HG02759 (cell line): ENCODE measurements at regions not wholly inside any gene's neighbourhood (a gene's known extent, or its start where the extent isn't known, plus 50 kb on each side); places are given as distances from the start of the nearest gene placed in this dataset.

ENCODE experiments used
- ATAC-seq: cut with Tn5 transposase; IDR thresholded peaks from one replicate; pipeline ENCODE4 v1.9.1; 2021; ENCODE audit warnings: mild to moderate bottlenecking, moderate library complexity; ENCODE audit not compliant: unreplicated experiment

GRCh38 chr4:187547316-187547715 is 448.3 kb upstream of the ZFP42 start:
- no peak for ATAC-seq

- ATAC-seq, result no peak
Observed at GRCh38 chr4:187550256-187550950, 445.2 kb upstream of the ZFP42 start.

GRCh38 chr4:187552781-187553180 is 442.8 kb upstream of the ZFP42 start:
- no peak for ATAC-seq

- ATAC-seq, result no peak
Observed at GRCh38 chr4:187555174-187555573, 440.4 kb upstream of the ZFP42 start.

DNA sequence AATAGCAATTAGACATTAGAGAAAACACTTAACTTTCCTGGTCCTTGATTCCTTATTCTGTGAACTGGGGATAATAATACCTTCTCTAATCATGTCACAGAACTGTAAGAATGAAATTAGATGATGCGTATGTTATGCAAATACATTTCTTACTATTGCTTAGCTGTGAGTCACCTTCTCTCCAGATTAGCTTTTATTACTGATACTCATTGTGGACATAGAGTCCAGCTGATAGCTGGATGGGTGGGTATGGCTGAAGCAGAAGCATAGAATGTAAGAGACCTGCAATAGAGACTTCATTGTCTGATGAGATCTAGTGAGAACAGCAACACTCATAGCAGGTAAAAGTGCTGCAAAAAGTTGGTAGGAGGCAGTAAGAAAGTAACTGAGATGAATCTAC is 437.2 kb upstream of the ZFP42 start:
- ATAC-seq, result no peak

GRCh38 chr4:187562345-187562744 is 433.2 kb upstream of the ZFP42 start:
- ATAC-seq, result no peak

- no peak for ATAC-seq
Observed at GRCh38 chr4:187565416-187565815, 430.2 kb upstream of the ZFP42 start.

GRCh38 chr4:187569871-187570270 is 425.7 kb upstream of the ZFP42 start:
- ATAC-seq, result no peak

- ATAC-seq, result no peak
Observed at GRCh38 chr4:187575706-187576105, 419.9 kb upstream of the ZFP42 start.

- no peak for ATAC-seq
Observed at GRCh38 chr4:187576751-187577150, 418.8 kb upstream of the ZFP42 start.

GRCh38 chr4:187577941-187578480 is 417.6 kb upstream of the ZFP42 start:
- no peak for ATAC-seq

GRCh38 chr4:187586892-187587291 is 408.7 kb upstream of the ZFP42 start:
- ATAC-seq, result no peak

DNA sequence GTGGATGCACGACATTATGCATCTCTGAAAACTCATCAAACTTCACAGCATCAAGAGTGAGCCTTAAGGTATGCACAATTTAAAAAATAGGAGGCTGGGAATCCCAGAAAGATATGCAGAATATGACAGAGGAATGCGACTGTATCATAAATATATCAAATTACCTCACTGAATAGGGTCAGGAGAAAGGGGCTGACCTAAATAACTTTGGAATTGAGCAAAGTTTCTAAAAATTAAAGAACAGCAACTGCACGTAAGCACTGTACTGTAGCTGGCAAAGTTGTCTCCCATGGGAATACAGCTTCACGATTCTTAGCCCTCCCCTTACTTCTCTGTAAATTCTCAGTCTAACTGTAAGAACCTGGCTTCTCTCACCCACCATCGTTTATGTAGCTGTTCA is 397.4 kb upstream of the ZFP42 start:
- no peak for ATAC-seq

DNA sequence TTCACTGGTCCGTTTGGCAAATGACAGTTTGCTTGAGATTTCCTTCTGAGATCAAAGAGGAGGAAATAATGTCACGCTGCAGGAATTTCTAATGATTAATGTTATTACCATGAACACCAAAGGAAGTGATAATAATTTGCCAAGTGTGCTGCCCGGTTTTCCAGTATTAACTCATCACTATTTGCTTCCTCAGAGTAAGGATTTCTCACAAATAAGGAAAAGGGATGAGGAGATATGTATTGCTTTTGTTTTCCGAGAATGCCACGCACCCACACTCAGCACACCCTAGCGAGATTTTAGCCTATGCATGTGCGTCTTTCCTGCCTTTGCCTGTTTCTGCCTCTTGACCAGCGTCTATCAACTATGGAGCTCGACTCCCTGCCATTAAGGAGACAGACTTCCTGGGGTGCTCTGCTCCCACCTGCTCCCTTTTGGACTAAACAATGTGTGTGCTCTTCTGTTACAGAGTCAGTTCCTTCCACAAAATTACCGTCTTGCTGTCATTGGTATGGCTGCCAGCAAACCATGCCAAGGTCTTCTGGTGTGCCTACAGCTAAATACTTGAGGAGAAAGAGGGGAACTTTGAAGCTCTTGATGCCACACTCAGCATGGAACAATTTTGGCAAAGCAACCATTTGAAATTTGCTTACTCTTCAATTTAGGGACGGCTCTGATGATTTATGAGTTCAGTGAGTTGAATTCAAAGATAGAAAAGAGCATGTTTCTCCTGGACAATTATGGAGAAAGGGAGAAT is 393.1 kb upstream of the ZFP42 start:
- no peak for ATAC-seq

- ATAC-seq, result no peak
Observed at GRCh38 chr4:187603093-187604025, 392.2 kb upstream of the ZFP42 start.

- ATAC-seq, result no peak
Observed at GRCh38 chr4:187604984-187605383, 390.6 kb upstream of the ZFP42 start.

DNA sequence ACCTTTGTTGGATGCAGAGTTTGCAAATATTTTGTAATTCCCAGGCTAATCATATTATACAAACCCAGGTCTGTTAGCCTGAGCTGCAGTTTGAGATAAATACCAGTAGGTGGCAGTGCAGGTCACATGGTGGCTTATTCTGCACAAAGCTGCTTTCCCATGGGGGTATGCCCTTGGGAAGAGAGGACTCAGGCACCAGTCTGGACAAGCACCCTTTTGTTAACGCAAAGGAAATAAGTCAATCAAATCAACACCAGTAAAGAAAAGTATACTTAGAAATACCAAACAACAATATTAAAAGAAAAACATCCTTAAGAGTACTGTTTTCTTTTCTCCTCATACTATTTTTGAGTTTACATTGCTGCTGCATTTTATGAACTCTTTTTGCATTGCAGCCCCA is 389.0 kb upstream of the ZFP42 start:
- peak; percentile 90 for ATAC-seq

- ATAC-seq, result no peak
Observed at GRCh38 chr4:187608001-187608421, 387.6 kb upstream of the ZFP42 start.

DNA sequence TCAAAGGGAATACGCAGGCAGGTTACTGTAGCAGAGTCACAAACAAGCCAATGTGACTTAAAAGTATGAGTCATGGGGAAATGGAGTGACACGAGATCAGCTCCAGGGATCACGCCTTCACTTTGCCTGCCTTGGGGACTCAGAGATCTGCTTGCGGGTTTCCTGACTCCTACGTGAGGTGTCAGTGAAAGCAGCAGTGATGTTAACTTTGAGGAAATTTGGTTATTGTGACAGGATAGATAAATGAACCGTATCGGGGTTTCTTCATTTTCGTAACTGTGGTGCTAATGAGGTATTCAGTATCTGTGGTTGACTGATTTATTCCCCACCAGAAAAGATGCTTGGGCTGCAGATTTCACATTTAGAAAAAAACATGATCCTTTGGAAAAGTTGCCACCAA is 383.3 kb upstream of the ZFP42 start:
- ATAC-seq, result no peak

GRCh38 chr4:187613089-187613839 is 382.3 kb upstream of the ZFP42 start:
- no peak for ATAC-seq
